Breast epithelium (tissue), 3 donors: ENCODE measurements at regions not wholly inside any gene's neighbourhood (a gene's known extent, or its start where the extent isn't known, plus 50 kb on each side); places are given as distances from the start of the nearest gene placed in this dataset.
"Not testable (repeated sequence)": the region's sequence is repeated elsewhere in the genome, so short reads cannot be mapped to it uniquely, and the experiment has no call there.

Experiments used
- POLR2A ChIP-seq: fragments of 450-650 bp; IDR thresholded peaks from one replicate; pipeline ENCODE4 v1.6.1; 2016; ENCODE audit warnings: antibody characterized with exemption, mild to moderate bottlenecking, moderate library complexity
- TF ChIP-seq, protein P1 (sequence below), 3 donors: fragments of 450-650 bp; IDR thresholded peaks; one replicate each; pipeline ENCODE4 v1.5.1; 2016 to 2017; ENCODE audit warnings: antibody characterized with exemption in 3 of 3, mild to moderate bottlenecking in 3 of 3, moderate library complexity in 3 of 3

DNA sequence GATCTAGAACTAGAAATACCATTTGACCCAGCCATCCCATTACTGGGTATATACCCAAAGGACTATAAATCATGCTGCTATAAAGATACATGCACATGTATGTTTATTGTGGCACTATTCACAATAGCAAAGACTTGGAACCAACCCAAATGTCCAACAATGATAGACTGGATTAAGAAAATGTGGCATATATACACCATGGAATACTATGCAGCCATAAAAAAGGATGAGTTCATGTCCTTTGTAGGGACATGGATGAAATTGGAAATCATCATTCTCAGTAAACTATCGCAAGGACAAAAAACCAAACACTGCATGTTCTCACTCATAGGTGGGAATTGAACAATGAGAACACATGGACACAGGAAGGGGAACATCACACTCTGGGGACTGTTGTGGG lies 178.3 kb upstream of the XIST start:
- TF ChIP-seq POLR2A = not testable (repeated sequence)
- TF ChIP-seq, protein P1, sequence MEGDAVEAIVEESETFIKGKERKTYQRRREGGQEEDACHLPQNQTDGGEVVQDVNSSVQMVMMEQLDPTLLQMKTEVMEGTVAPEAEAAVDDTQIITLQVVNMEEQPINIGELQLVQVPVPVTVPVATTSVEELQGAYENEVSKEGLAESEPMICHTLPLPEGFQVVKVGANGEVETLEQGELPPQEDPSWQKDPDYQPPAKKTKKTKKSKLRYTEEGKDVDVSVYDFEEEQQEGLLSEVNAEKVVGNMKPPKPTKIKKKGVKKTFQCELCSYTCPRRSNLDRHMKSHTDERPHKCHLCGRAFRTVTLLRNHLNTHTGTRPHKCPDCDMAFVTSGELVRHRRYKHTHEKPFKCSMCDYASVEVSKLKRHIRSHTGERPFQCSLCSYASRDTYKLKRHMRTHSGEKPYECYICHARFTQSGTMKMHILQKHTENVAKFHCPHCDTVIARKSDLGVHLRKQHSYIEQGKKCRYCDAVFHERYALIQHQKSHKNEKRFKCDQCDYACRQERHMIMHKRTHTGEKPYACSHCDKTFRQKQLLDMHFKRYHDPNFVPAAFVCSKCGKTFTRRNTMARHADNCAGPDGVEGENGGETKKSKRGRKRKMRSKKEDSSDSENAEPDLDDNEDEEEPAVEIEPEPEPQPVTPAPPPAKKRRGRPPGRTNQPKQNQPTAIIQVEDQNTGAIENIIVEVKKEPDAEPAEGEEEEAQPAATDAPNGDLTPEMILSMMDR (IDR thresholded peaks at IDR 0.05) = not testable (repeated sequence)
